SK-N-SH treated with all-trans-retinoic acid at 6 μM for 48 hours (cell line): ENCODE measurements at regions not wholly inside any gene's neighbourhood (a gene's known extent, or its start where the extent isn't known, plus 50 kb on each side); places are given as distances from the start of the nearest gene placed in this dataset.

ENCODE experiments used
- ESRRG ChIP-seq: fragments of 250-450 bp; sonication (Bioruptor Pico); IDR thresholded peaks from 2 replicates; pipeline ENCODE4 v1.6.1; 2021; ENCODE audit warnings: mild to moderate bottlenecking
- GLIS3 ChIP-seq: fragments of 250-450 bp; sonication (Bioruptor Pico); IDR thresholded peaks from 2 replicates; pipeline ENCODE4 v1.5.0; 2020; ENCODE audit warnings: mild to moderate bottlenecking, moderate library complexity
- PATZ1 ChIP-seq: fragments of 250-450 bp; sonication (Bioruptor Pico); IDR thresholded peaks from 2 replicates; pipeline ENCODE4 v1.8.0; 2020; ENCODE audit warnings: mild to moderate bottlenecking, moderate library complexity, borderline replicate concordance
- RARB ChIP-seq: fragments of 250-450 bp; sonication (Bioruptor Pico); IDR thresholded peaks from 2 replicates; pipeline ENCODE4 v1.8.0; 2021; ENCODE audit warnings: mild to moderate bottlenecking, moderate library complexity
- TOX ChIP-seq: fragments of 250-450 bp; sonication (Bioruptor Pico); IDR thresholded peaks from 2 replicates; pipeline ENCODE4 v1.8.0; 2021; ENCODE audit warnings: mild to moderate bottlenecking, moderate library complexity, borderline replicate concordance
- ZNF8 ChIP-seq: fragments of 450-650 bp; formaldehyde crosslinking; IDR thresholded peaks from 2 replicates; pipeline ENCODE4 v1.5.0; 2020; ENCODE audit warnings: mild to moderate bottlenecking, moderate library complexity
- TF ChIP-seq, protein P1 (sequence below): fragments of 250-450 bp; sonication (Bioruptor Pico); IDR thresholded peaks from 2 replicates; pipeline ENCODE4 v1.5.0; 2020; ENCODE audit warnings: mild to moderate bottlenecking, moderate library complexity

- TF ChIP-seq ZNF8 (CRISPR knock-in tag), result no peak
- no peak for TF ChIP-seq RARB (CRISPR knock-in tag)
- no peak for TF ChIP-seq GLIS3
- no peak for TF ChIP-seq ESRRG (CRISPR knock-in tag)
- TF ChIP-seq, protein P1, sequence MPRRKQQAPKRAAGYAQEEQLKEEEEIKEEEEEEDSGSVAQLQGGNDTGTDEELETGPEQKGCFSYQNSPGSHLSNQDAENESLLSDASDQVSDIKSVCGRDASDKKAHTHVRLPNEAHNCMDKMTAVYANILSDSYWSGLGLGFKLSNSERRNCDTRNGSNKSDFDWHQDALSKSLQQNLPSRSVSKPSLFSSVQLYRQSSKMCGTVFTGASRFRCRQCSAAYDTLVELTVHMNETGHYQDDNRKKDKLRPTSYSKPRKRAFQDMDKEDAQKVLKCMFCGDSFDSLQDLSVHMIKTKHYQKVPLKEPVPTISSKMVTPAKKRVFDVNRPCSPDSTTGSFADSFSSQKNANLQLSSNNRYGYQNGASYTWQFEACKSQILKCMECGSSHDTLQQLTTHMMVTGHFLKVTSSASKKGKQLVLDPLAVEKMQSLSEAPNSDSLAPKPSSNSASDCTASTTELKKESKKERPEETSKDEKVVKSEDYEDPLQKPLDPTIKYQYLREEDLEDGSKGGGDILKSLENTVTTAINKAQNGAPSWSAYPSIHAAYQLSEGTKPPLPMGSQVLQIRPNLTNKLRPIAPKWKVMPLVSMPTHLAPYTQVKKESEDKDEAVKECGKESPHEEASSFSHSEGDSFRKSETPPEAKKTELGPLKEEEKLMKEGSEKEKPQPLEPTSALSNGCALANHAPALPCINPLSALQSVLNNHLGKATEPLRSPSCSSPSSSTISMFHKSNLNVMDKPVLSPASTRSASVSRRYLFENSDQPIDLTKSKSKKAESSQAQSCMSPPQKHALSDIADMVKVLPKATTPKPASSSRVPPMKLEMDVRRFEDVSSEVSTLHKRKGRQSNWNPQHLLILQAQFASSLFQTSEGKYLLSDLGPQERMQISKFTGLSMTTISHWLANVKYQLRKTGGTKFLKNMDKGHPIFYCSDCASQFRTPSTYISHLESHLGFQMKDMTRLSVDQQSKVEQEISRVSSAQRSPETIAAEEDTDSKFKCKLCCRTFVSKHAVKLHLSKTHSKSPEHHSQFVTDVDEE, result no peak
- TF ChIP-seq TOX (CRISPR knock-in tag), result no peak
- TF ChIP-seq PATZ1 (CRISPR knock-in tag), result no peak
Observed at GRCh38 chr5:148910686-148911361, 84.4 kb downstream of the ADRB2 start.
